Mesothelial cell of epicardium (in vitro differentiated cells): ENCODE measurements at regions not wholly inside any gene's neighbourhood (a gene's known extent, or its start where the extent isn't known, plus 50 kb on each side); places are given as distances from the start of the nearest gene placed in this dataset.

Experiments
- DNase-seq, 2 experiments: peaks; one replicate each; pipeline ENCODE4 v3.0.0; 2021; ENCODE audit warnings: low spot score in 2 of 2; ENCODE audit not compliant: unreplicated experiment in 2 of 2
- H3K27ac Mint-ChIP-seq: 2 replicates; pipeline ENCODE4 v1.8.0; 2021; ENCODE audit warnings: mixed read lengths
- H3K27me3 Mint-ChIP-seq: 2 replicates; pipeline ENCODE4 v1.8.0; 2021; ENCODE audit warnings: low read depth, mixed read lengths
- H3K36me3 Mint-ChIP-seq: 2 replicates; pipeline ENCODE4 v1.8.0; 2021; ENCODE audit warnings: mixed read lengths
- H3K4me1 Mint-ChIP-seq: 2 replicates; pipeline ENCODE4 v1.8.0; 2021; ENCODE audit warnings: mixed read lengths
- H3K4me3 Mint-ChIP-seq: 2 replicates; pipeline ENCODE4 v1.8.0; 2021; ENCODE audit warnings: mild to moderate bottlenecking, moderate library complexity, mixed read lengths
- H3K9me3 Mint-ChIP-seq: 2 replicates; pipeline ENCODE4 v1.8.0; 2021; ENCODE audit warnings: mixed read lengths
- CTCF ChIP-seq: fragments of 200-600 bp; sonication (generic); IDR thresholded peaks from one replicate; pipeline ENCODE4 v1.5.0; 2021; ENCODE audit warnings: antibody characterized with exemption; ENCODE audit not compliant: unreplicated experiment

GRCh38 chr11:69352715-69353319 lies 58.9 kb downstream of the MYEOV start:
- no peaks in the 10 kb centered on the region for H3K36me3 Mint-ChIP-seq
- no peak overlapping the region for H3K27ac Mint-ChIP-seq
- no peaks in the 10 kb centered on the region for H3K27me3 Mint-ChIP-seq
- peaks cover 11% of the 10 kb centered on the region for H3K9me3 Mint-ChIP-seq
- H3K4me1 Mint-ChIP-seq, result no peaks in the 10 kb centered on the region
- H3K4me3 Mint-ChIP-seq, result no peak overlapping the region
- no peak for DNase-seq
- TF ChIP-seq CTCF, result no peak

GRCh38 chr11:69353696-69354544 lies 60.0 kb downstream of the MYEOV start:
- H3K27me3 Mint-ChIP-seq, result no peaks in the 10 kb centered on the region
- no peak for DNase-seq
- H3K27ac Mint-ChIP-seq, result no peak overlapping the region
- H3K4me1 Mint-ChIP-seq, result no peaks in the 10 kb centered on the region
- H3K4me3 Mint-ChIP-seq, result no peak overlapping the region
- peaks cover 11% of the 10 kb centered on the region for H3K9me3 Mint-ChIP-seq
- H3K36me3 Mint-ChIP-seq, result no peaks in the 10 kb centered on the region
- TF ChIP-seq CTCF, result no peak

GRCh38 chr11:69354545-69354897 lies 60.6 kb downstream of the MYEOV start:
- Mint-ChIP-seq H3K9me3 (peaks cover 11% of the 10 kb centered on the region), H3K4me3 (no peak overlapping the region), H3K4me1 (no peaks in the 10 kb centered on the region), H3K27me3 (no peaks in the 10 kb centered on the region), H3K27ac (no peak overlapping the region), H3K36me3 (no peaks in the 10 kb centered on the region)
- no peak for DNase-seq
- TF ChIP-seq CTCF, result no peak

- no peak for DNase-seq
- no peak overlapping the region for H3K4me3 Mint-ChIP-seq
- no peak for TF ChIP-seq CTCF
- H3K9me3 Mint-ChIP-seq, result peaks cover 14% of the 10 kb centered on the region
- H3K27ac Mint-ChIP-seq, result no peak overlapping the region
- no peaks in the 10 kb centered on the region for H3K36me3 Mint-ChIP-seq
- H3K27me3 Mint-ChIP-seq, result no peaks in the 10 kb centered on the region
- H3K4me1 Mint-ChIP-seq, result no peaks in the 10 kb centered on the region
Measured at GRCh38 chr11:69355346-69355940, 61.5 kb downstream of the MYEOV start.

GRCh38 chr11:69355959-69356702 lies 62.2 kb downstream of the MYEOV start:
- no peaks in the 10 kb centered on the region for H3K4me1 Mint-ChIP-seq
- no peak overlapping the region for H3K4me3 Mint-ChIP-seq
- H3K27ac Mint-ChIP-seq, result no peak overlapping the region
- H3K27me3 Mint-ChIP-seq, result no peaks in the 10 kb centered on the region
- no peaks in the 10 kb centered on the region for H3K36me3 Mint-ChIP-seq
- TF ChIP-seq CTCF, result no peak
- H3K9me3 Mint-ChIP-seq, result peaks cover 9% of the 10 kb centered on the region
- DNase-seq, result no peak
